GM19023 (cell line): ENCODE measurements at regions not wholly inside any gene's neighbourhood (a gene's known extent, or its start where the extent isn't known, plus 50 kb on each side); places are given as distances from the start of the nearest gene placed in this dataset.
"Not testable (repeated sequence)": the region's sequence is repeated elsewhere in the genome, so short reads cannot be mapped to it uniquely, and the experiment has no call there.

Experiments used
- ATAC-seq: cut with Tn5 transposase; IDR thresholded peaks from one replicate; pipeline ENCODE4 v1.9.1; 2021; ENCODE audit warnings: mild to moderate bottlenecking, moderate library complexity; ENCODE audit not compliant: unreplicated experiment

- no peak for ATAC-seq
Measured at GRCh38 chr12:111274777-111275176, 94.1 kb downstream of the PHETA1 start.

- no peak for ATAC-seq
Measured at GRCh38 chr12:111271674-111272418, 97.0 kb downstream of the PHETA1 start.

GRCh38 chr12:111270774-111271173 lies 98.1 kb downstream of the PHETA1 start:
- ATAC-seq = no peak

- no peak for ATAC-seq
Measured at GRCh38 chr12:111270239-111270638, 98.7 kb downstream of the PHETA1 start.

- ATAC-seq = no peak
Measured at GRCh38 chr12:111269718-111270117, 99.2 kb downstream of the PHETA1 start.

- no peak for ATAC-seq
Measured at GRCh38 chr12:111268738-111269572, 99.9 kb downstream of the PHETA1 start.

GRCh38 chr12:111267144-111267543 lies 101.8 kb downstream of the PHETA1 start:
- ATAC-seq = no peak

- no peak for ATAC-seq
Measured at GRCh38 chr12:111261911-111262676, 106.8 kb downstream of the PHETA1 start.

GRCh38 chr12:111260732-111261131 lies 108.2 kb downstream of the PHETA1 start:
- ATAC-seq = no peak

GRCh38 chr12:111259231-111259630 lies 109.7 kb downstream of the PHETA1 start:
- ATAC-seq = no peak

- ATAC-seq = not testable (repeated sequence)
Measured at GRCh38 chr12:111258081-111258480, 110.8 kb downstream of the PHETA1 start.

- ATAC-seq = no peak
Measured at GRCh38 chr12:111257435-111257902, 111.4 kb downstream of the PHETA1 start.

GRCh38 chr12:111256629-111257434 lies 112.1 kb downstream of the PHETA1 start:
- no peak for ATAC-seq

- ATAC-seq = no peak
Measured at GRCh38 chr12:111255261-111255660, 113.6 kb downstream of the PHETA1 start.

- no peak for ATAC-seq
Measured at GRCh38 chr12:111254106-111254505, 114.8 kb downstream of the PHETA1 start.

GRCh38 chr12:111253213-111253612 lies 115.7 kb downstream of the PHETA1 start:
- ATAC-seq = no peak

GRCh38 chr12:111251787-111252186 lies 117.1 kb downstream of the PHETA1 start:
- ATAC-seq = no peak

GRCh38 chr12:111251058-111251730 lies 117.7 kb downstream of the PHETA1 start:
- ATAC-seq = no peak

- no peak for ATAC-seq
Measured at GRCh38 chr12:111250251-111250881, 118.5 kb downstream of the PHETA1 start.
